AG04450 (cell line): ENCODE measurements at regions not wholly inside any gene's neighbourhood (a gene's known extent, or its start where the extent isn't known, plus 50 kb on each side); places are given as distances from the start of the nearest gene placed in this dataset.
A peak's percentile ranks its signal among the peaks of the same experiment; 100 is the strongest.

ENCODE experiments used
- CTCF ChIA-PET: fragments of 300-600, 350-600 bp; formaldehyde crosslinking; extraction: SDS; loops from one replicate; lab custom pipeline; 2022; ENCODE audit warnings: antibody characterized with exemption, inconsistent platforms; lab: Charles Lee
- POLR2A ChIA-PET: fragments of 350-600 bp; formaldehyde crosslinking; extraction: SDS; loops from one replicate; lab custom pipeline; 2021; ENCODE audit warnings: antibody characterized with exemption, inconsistent platforms; lab: Yijun Ruan, JAX
- DNase-seq: peaks from one replicate; pipeline ENCODE4 v3.0.0-alpha.2; 2011; ENCODE audit warnings: low read depth, low spot score
- H3K27ac ChIP-seq: one replicate; pipeline ENCODE4 v1.5.1; 2012; ENCODE audit warnings: low read depth, low read length, control low read depth
- H3K27me3 ChIP-seq: one replicate; pipeline ENCODE4 v1.6.0; 2012; ENCODE audit warnings: low read length; ENCODE audit not compliant: control insufficient read depth, insufficient read depth
- H3K4me3 ChIP-seq: 2 replicates; pipeline ENCODE4 v1.5.1; 2011; ENCODE audit warnings: mild to moderate bottlenecking, low read depth, low read length, control low read depth
- H3K9me3 ChIP-seq: 2 replicates; pipeline ENCODE4 v1.5.1; 2012; ENCODE audit warnings: low read length; ENCODE audit not compliant: control insufficient read depth, insufficient read depth
- CTCF ChIP-seq: IDR thresholded peaks from 2 replicates; pipeline ENCODE4 v1.5.1; 2011; ENCODE audit warnings: low read depth, low read length, control low read depth, inconsistent platforms

DNA sequence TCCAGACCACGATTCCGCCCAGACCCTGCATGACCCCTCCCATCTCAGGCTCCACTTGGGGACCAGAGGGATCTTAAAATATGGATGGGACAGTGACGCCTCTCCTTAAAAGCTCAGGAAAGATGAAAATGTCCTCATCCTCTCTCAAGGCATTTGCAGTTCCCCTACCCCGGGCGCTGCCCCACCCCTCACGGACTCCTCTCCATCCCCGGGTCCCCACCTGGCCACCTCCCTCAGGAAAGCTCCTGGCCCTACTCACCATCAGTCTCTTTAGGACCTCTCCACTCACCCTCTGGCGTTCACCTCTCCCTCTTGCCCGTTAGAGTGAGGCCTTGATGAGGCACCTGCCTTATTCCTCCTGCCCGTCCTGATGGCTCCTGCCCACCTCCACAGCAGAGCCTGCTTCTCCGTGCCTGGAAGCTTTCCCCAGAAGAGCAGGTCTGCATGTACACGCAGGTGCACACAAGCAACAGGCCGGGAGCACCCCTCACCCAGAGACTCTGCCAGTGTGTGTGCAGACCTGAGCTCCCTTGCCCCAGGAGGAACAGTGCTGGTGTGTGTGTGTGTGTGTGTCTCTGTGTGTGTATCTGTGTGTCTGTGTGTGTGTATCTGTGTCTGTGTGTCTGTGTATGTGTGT lies 105.6 kb upstream of the NXT1 start:
- POLR2A ChIA-PET = interaction anchor here (0.7 to 1.0 kb wide), 2 partner anchors 194 to 411 kb away, joined by 3 read pairs; no protein-coding TSS in a partner anchor
- DNase-seq = no peak
- CTCF ChIA-PET = interaction anchor here (0.8 to 3.5 kb wide), 11 partner anchors 10 to 560 kb away, joined by 3 to 25 read pairs (median 4); no protein-coding TSS in a partner anchor
- Histone ChIP-seq H3K27ac (no peak overlapping the region), H3K27me3 (peaks cover 21% of the 10 kb centered on the region), H3K4me3 (no peak overlapping the region), H3K9me3 (no peaks in the 10 kb centered on the region; the same call in 1 of the 2 replicates)
- TF ChIP-seq CTCF = no peak

GRCh38 chr20:23244156-23244915 lies 106.3 kb upstream of the NXT1 start:
- no peak for DNase-seq
- Histone ChIP-seq H3K9me3 (no peaks in the 10 kb centered on the region; the same call in 1 of the 2 replicates), H3K27ac (peak overlapping the region; percentile 21), H3K4me3 (no peak overlapping the region), H3K27me3 (peaks cover 15% of the 10 kb centered on the region)
- POLR2A ChIA-PET = no interaction called here
- TF ChIP-seq CTCF = no peak; the same call in 1 of the 2 replicates
- CTCF ChIA-PET = interaction anchor here (0.6 to 3.5 kb wide), 9 partner anchors 9 to 552 kb away, joined by 3 to 25 read pairs (median 4); no protein-coding TSS in a partner anchor

- CTCF ChIA-PET = interaction anchor here (0.6 to 3.5 kb wide), 7 partner anchors 9 to 551 kb away, joined by 3 to 25 read pairs (median 5); no protein-coding TSS in a partner anchor
- Histone ChIP-seq H3K27ac (peak overlapping the region; percentile 21), H3K27me3 (peaks cover 17% of the 10 kb centered on the region), H3K4me3 (no peak overlapping the region), H3K9me3 (no peaks in the 10 kb centered on the region; the same call in 1 of the 2 replicates)
- no peak for TF ChIP-seq CTCF
- DNase-seq = no peak
- POLR2A ChIA-PET = no interaction called here
Observed at GRCh38 chr20:23243791-23244155, 106.8 kb upstream of the NXT1 start.

DNA sequence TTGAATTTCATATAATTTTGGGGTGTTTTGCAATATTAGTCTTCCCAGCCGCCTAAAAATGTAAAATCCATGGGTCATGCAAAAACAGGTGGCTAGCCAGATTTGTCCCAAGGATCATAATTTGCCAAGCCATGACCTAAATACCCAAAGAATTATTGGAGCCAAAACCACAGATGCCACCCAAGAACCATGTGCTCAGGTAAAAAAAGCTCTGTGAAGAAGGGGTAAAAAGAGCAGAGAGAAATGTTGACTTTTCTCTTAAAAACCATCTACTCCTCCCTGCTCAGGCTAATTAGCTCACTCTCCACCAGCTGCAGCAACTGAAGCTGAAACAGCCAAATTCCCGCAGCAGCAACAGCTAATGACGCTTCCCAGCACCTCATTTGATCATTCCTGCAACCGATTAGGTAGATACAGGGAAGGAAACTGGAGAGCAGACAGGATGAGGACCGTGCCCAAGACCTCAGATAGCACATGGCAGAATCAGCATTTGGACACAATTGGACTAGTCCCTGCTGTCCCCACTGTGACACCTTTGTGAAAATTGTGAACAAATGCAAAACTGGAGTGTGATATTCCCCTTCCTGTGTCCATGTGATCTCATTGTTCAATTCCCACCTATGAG lies 107.9 kb upstream of the NXT1 start:
- no peaks in the 10 kb centered on the region; the same call in 1 of the 2 replicates for H3K9me3 ChIP-seq
- H3K27me3 ChIP-seq = peaks cover 10% of the 10 kb centered on the region
- no peak for TF ChIP-seq CTCF
- no peak for DNase-seq
- POLR2A ChIA-PET = no interaction called here
- CTCF ChIA-PET = interaction anchor here (0.7 kb wide), 1 partner anchor 192 kb away, joined by 3 read pairs; no protein-coding TSS in a partner anchor
- no peak overlapping the region for H3K4me3 ChIP-seq
- no peak overlapping the region for H3K27ac ChIP-seq
